Liver (tissue), 8 donors: ENCODE measurements at regions not wholly inside any gene's neighbourhood (a gene's known extent, or its start where the extent isn't known, plus 50 kb on each side); places are given as distances from the start of the nearest gene placed in this dataset.

ENCODE experiments used
- DNase-seq: peaks from one replicate; pipeline ENCODE4 v3.0.0-alpha.2; 2017; ENCODE audit warnings: low spot score
- H3K27ac ChIP-seq, 2 donors: one replicate each; pipeline ENCODE4 v1.7.0; 2013; ENCODE audit warnings: inconsistent platforms in 2 of 2, low read length in 2 of 2, control low read depth in 1 of 2, low read depth in 1 of 2, mild to moderate bottlenecking in 1 of 2
- H3K27me3 ChIP-seq, 4 donors: one replicate each; pipeline versions ENCODE4 v1.6.1 to v1.7.0; 2013; ENCODE audit warnings: low read length in 3 of 4, inconsistent platforms in 1 of 4, mild to moderate bottlenecking in 1 of 4, moderate library complexity in 1 of 4; ENCODE audit not compliant: control insufficient read depth in 4 of 4, insufficient read depth in 4 of 4
- H3K36me3 ChIP-seq, 4 donors: one replicate each; pipeline versions ENCODE4 v1.6.1 to v1.7.0; 2013; ENCODE audit warnings: low read length in 3 of 4, mild to moderate bottlenecking in 3 of 4, low read depth in 1 of 4, moderate library complexity in 1 of 4; ENCODE audit not compliant: control insufficient read depth in 4 of 4, insufficient read depth in 3 of 4
- H3K4me1 ChIP-seq, 4 donors: one replicate each; pipeline versions ENCODE4 v1.6.1 to v1.7.0; 2013; ENCODE audit warnings: low read length in 3 of 4, mild to moderate bottlenecking in 3 of 4, moderate library complexity in 1 of 4; ENCODE audit not compliant: control insufficient read depth in 4 of 4, insufficient read depth in 4 of 4
- H3K4me3 ChIP-seq, 3 donors: one replicate each; pipeline versions ENCODE4 v1.6.1 to v1.7.0; 2013; ENCODE audit warnings: low read length in 3 of 3, control low read depth in 1 of 3, low read depth in 1 of 3, mild to moderate bottlenecking in 1 of 3
- H3K9ac ChIP-seq, 2 donors: one replicate each; pipeline ENCODE4 v1.7.0; 2013; ENCODE audit warnings: low read length in 2 of 2, mild to moderate bottlenecking in 2 of 2, moderate library complexity in 2 of 2, control low read depth in 1 of 2, low read depth in 1 of 2
- H3K9me3 ChIP-seq, 4 donors: one replicate each; pipeline versions ENCODE4 v1.6.1 to v1.7.0; 2013; ENCODE audit warnings: low read length in 3 of 4; ENCODE audit not compliant: control insufficient read depth in 4 of 4
- ATF3 ChIP-seq: IDR thresholded peaks from 2 replicates; pipeline ENCODE4 v1.6.1; 2016; ENCODE audit warnings: antibody characterized with exemption
- CTCF ChIP-seq: fragments of 150-350 bp; IDR thresholded peaks from 2 replicates; pipeline ENCODE4 v1.5.1; 2017; ENCODE audit warnings: improper control_type of control experiment, low read depth, low read length; ENCODE audit not compliant: missing input control
- EGR1 ChIP-seq, 2 donors: IDR thresholded peaks; 2 replicates each; pipeline ENCODE4 v1.6.1; 2016 to 2018; ENCODE audit warnings: antibody characterized with exemption in 2 of 2, low read depth in 2 of 2
- FOXA1 ChIP-seq: IDR thresholded peaks from 2 replicates; pipeline ENCODE4 v1.6.1; 2016; ENCODE audit warnings: antibody characterized with exemption
- FOXA2 ChIP-seq: IDR thresholded peaks from 2 replicates; pipeline ENCODE4 v1.6.1; 2016; ENCODE audit warnings: antibody characterized with exemption
- GABPA ChIP-seq, 2 donors: IDR thresholded peaks in 1 of 2; conservative IDR thresholded peaks in 1 of 2; 2 replicates each; pipeline ENCODE4 v1.6.1; 2016; ENCODE audit warnings: antibody characterized with exemption in 2 of 2, mild to moderate bottlenecking in 1 of 2, moderate library complexity in 1 of 2
- HNF4A ChIP-seq, 2 donors: conservative IDR thresholded peaks; 2 replicates each; pipeline ENCODE4 v1.6.1; 2016; ENCODE audit warnings: antibody characterized with exemption in 2 of 2, mild to moderate bottlenecking in 2 of 2
- HNF4G ChIP-seq: IDR thresholded peaks from 2 replicates; pipeline ENCODE4 v1.6.1; 2016; ENCODE audit warnings: antibody characterized with exemption
- JUND ChIP-seq, 2 donors: IDR thresholded peaks; 2 replicates each; pipeline ENCODE4 v1.6.1; 2016; ENCODE audit warnings: antibody characterized with exemption in 2 of 2
- MAX ChIP-seq: IDR thresholded peaks from 2 replicates; pipeline ENCODE4 v1.6.1; 2016; ENCODE audit warnings: antibody characterized with exemption
- NR2F2 ChIP-seq: IDR thresholded peaks from 2 replicates; pipeline ENCODE4 v1.6.1; 2016; ENCODE audit warnings: antibody characterized with exemption
- RAD21 ChIP-seq, 2 donors: IDR thresholded peaks; 2 replicates each; pipeline ENCODE4 v1.6.1; 2016; ENCODE audit warnings: antibody characterized with exemption in 2 of 2, mild to moderate bottlenecking in 2 of 2
- REST ChIP-seq: IDR thresholded peaks from 2 replicates; pipeline ENCODE4 v1.6.1; 2016; ENCODE audit warnings: antibody characterized with exemption, mild to moderate bottlenecking
- RXRA ChIP-seq, 2 donors: IDR thresholded peaks; 2 replicates each; pipeline ENCODE4 v1.6.1; 2017 to 2018; ENCODE audit warnings: antibody characterized with exemption in 2 of 2, mild to moderate bottlenecking in 1 of 2
- SP1 ChIP-seq: IDR thresholded peaks from 2 replicates; pipeline ENCODE4 v1.6.1; 2018; ENCODE audit warnings: antibody characterized with exemption, mild to moderate bottlenecking
- TAF1 ChIP-seq: conservative IDR thresholded peaks from 2 replicates; pipeline ENCODE4 v1.6.1; 2016; ENCODE audit warnings: antibody characterized with exemption, mild to moderate bottlenecking
- YY1 ChIP-seq: IDR thresholded peaks from 2 replicates; pipeline ENCODE4 v1.6.1; 2016; ENCODE audit warnings: antibody characterized with exemption, mild to moderate bottlenecking
- ZBTB33 ChIP-seq: IDR thresholded peaks from 2 replicates; pipeline ENCODE4 v1.6.1; 2016; ENCODE audit warnings: antibody characterized with exemption
- whole genome bisulfite sequencing: extraction: QIAGEN DNeasy Blood & Tissue Kit; methylation state at CpG from one replicate; pipeline ENCODE4 v1.1.7; 2013; 5-methylcytosine and 5-hydroxymethylcytosine counted together
- donor health status: healthy.
- donor health status: healthy.
- donor health status: healthy.
- donor health status: healthy.
- donor health status: healthy.

GRCh38 chr5:161078793-161079192, 226.8 kb upstream of the ATP10B start:
- Histone ChIP-seq H3K4me1 (no peaks in the 10 kb centered on the region), H3K27ac (no peak overlapping the region), H3K36me3 (no peaks in the 10 kb centered on the region), H3K4me3 (no peak overlapping the region), H3K9ac (no peak overlapping the region), H3K27me3 (no peaks in the 10 kb centered on the region), H3K9me3 (no peaks in the 10 kb centered on the region)
- no peak for TF ChIP-seq RXRA (IDR thresholded peaks at IDR 0.05)
- no peak for TF ChIP-seq MAX
- TF ChIP-seq NR2F2: no peak
- no peak for TF ChIP-seq TAF1
- TF ChIP-seq JUND (IDR thresholded peaks at IDR 0.05): no peak
- TF ChIP-seq HNF4G: no peak
- no peak for TF ChIP-seq EGR1 (IDR thresholded peaks at IDR 0.05; ENCODE audit: low read depth in 2 of 2)
- no peak for TF ChIP-seq ZBTB33
- no peak for TF ChIP-seq FOXA2
- TF ChIP-seq CTCF: no peak
- TF ChIP-seq REST: no peak
- no peak for TF ChIP-seq YY1
- TF ChIP-seq FOXA1: no peak
- no peak for TF ChIP-seq GABPA (IDR thresholded peaks at IDR 0.05 in 1 of 2, conservative IDR thresholded peaks at IDR 0.05 in 1 of 2)
- TF ChIP-seq ATF3: no peak
- no peak for TF ChIP-seq RAD21 (IDR thresholded peaks at IDR 0.05)
- TF ChIP-seq HNF4A (conservative IDR thresholded peaks at IDR 0.05): no peak
- TF ChIP-seq SP1: no peak
- DNase-seq: no peak
- 30% methylated on average over 4 of the region's 4 CpGs for WGBS
